Upper lobe of right lung (tissue), 1 donor: ENCODE measurements at regions not wholly inside any gene's neighbourhood (a gene's known extent, or its start where the extent isn't known, plus 50 kb on each side); places are given as distances from the start of the nearest gene placed in this dataset.

Source experiments
- ATAC-seq: fragments of 200-7000 bp; cut with Tn5 transposase; one replicate; pipeline ENCODE4 v1.9.1; 2020; ENCODE audit warnings: mild to moderate bottlenecking, moderate library complexity
- DNase-seq: peaks from one replicate; pipeline ENCODE4 v3.0.0-alpha.2; 2020
- H3K27ac ChIP-seq: fragments of 200-600 bp; one replicate; pipeline ENCODE4 v1.8.0; 2022
- H3K27me3 ChIP-seq: fragments of 200-600 bp; one replicate; pipeline ENCODE4 v1.8.0; 2022; ENCODE audit warnings: mild to moderate bottlenecking
- H3K36me3 ChIP-seq: fragments of 200-600 bp; one replicate; pipeline ENCODE4 v1.8.0; 2022
- H3K4me1 ChIP-seq: fragments of 200-600 bp; one replicate; pipeline ENCODE4 v1.8.0; 2022
- H3K4me3 ChIP-seq: fragments of 200-600 bp; one replicate; pipeline ENCODE4 v1.8.0; 2022; ENCODE audit warnings: mild to moderate bottlenecking
- H3K9me3 ChIP-seq: fragments of 200-600 bp; one replicate; pipeline ENCODE4 v1.8.0; 2022
- intact Hi-C: fragments of 100-400 bp; cut with DNase I; formaldehyde crosslinking; loops from one replicate; pipeline ENCODE4 v1.11.0; 2022
- TF ChIP-seq, protein P1 (sequence below): fragments of 200-600 bp; IDR thresholded peaks from one replicate; pipeline ENCODE4 v1.8.0; 2022; ENCODE audit warnings: antibody characterized with exemption
- donor health status: DM: no; HTN: yes; CAD: no; lungs with severe emphysema.

DNA sequence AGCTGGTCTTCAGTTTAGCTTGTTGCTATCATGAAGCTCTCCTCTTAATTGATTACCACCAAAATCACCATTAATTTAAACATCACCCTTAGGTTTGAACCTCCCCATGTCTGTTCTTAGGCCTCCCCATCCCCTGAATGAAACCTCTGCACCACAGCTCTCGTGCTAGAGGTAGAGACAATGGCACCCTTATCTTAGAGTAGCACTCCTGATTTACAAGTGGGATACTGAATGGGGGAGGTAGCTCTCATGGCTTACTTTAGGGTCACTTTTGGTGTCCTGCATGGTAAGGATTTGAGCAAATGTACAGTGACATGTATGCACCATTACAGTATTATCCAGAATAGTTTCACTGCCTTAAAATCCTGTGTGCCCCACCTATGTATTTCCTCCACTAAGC is 115.6 kb upstream of the ADTRP start:
- ATAC-seq: no peak
- TF ChIP-seq, protein P1, sequence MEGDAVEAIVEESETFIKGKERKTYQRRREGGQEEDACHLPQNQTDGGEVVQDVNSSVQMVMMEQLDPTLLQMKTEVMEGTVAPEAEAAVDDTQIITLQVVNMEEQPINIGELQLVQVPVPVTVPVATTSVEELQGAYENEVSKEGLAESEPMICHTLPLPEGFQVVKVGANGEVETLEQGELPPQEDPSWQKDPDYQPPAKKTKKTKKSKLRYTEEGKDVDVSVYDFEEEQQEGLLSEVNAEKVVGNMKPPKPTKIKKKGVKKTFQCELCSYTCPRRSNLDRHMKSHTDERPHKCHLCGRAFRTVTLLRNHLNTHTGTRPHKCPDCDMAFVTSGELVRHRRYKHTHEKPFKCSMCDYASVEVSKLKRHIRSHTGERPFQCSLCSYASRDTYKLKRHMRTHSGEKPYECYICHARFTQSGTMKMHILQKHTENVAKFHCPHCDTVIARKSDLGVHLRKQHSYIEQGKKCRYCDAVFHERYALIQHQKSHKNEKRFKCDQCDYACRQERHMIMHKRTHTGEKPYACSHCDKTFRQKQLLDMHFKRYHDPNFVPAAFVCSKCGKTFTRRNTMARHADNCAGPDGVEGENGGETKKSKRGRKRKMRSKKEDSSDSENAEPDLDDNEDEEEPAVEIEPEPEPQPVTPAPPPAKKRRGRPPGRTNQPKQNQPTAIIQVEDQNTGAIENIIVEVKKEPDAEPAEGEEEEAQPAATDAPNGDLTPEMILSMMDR: no peak
- H3K4me3 ChIP-seq: no peak overlapping the region
- H3K36me3 ChIP-seq: no peaks in the 10 kb centered on the region
- H3K27me3 ChIP-seq: no peaks in the 10 kb centered on the region
- no peak overlapping the region for H3K27ac ChIP-seq
- no peaks in the 10 kb centered on the region for H3K4me1 ChIP-seq
- no peak for DNase-seq
- intact Hi-C loops: no loop called here
- no peaks in the 10 kb centered on the region for H3K9me3 ChIP-seq

- Histone ChIP-seq H3K36me3 (no peaks in the 10 kb centered on the region), H3K27ac (no peak overlapping the region), H3K27me3 (no peaks in the 10 kb centered on the region), H3K4me1 (no peaks in the 10 kb centered on the region), H3K4me3 (no peak overlapping the region), H3K9me3 (no peaks in the 10 kb centered on the region)
- intact Hi-C loops: no loop called here
- ATAC-seq (no peak), DNase-seq (no peak)
- TF ChIP-seq, protein P1: no peak
Measured at GRCh38 chr6:11891547-11891946, 112.9 kb upstream of the ADTRP start.

DNA sequence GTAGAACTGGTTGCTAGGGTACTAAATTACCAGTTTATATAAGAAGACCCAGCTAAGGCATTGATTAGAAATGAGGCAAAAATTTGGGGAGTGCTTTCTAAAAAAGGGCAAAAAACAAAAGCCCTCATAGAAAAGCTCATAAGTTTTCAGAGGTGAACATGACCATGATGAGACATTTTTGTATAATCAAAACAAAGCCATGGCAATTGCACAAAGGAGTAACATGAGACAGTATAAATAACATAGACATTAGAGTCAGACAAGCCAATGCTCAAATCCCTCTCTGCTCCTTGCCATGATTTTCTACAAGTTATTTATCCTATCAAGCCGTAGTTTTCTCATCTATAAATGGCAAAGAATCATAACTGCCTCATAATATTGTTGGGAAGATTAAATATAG is 112.2 kb upstream of the ADTRP start:
- ATAC-seq: no peak
- TF ChIP-seq, protein P1: no peak
- intact Hi-C loops: no loop called here
- Histone ChIP-seq H3K4me1 (no peaks in the 10 kb centered on the region), H3K36me3 (no peaks in the 10 kb centered on the region), H3K27ac (no peak overlapping the region), H3K9me3 (no peaks in the 10 kb centered on the region), H3K4me3 (no peak overlapping the region), H3K27me3 (no peaks in the 10 kb centered on the region)
- no peak for DNase-seq

DNA sequence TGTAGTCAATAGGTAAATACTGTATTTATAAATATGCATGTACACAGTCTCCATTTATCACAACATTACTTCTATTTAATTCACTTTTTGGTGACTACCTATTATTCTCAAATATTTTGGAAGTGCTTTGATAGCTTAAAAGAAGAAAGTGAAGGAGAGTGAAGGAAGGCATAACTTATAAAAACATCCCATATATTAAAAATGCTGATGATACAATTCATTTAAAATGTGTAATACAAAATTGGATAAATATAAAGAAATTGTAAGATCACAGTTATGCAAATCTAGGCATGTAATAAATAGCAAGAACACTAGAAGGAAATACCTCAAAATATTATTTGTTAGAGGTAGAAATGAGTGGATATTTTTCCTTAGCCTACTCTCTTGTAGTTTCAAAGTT is 111.6 kb upstream of the ADTRP start:
- ATAC-seq (no peak), DNase-seq (no peak)
- intact Hi-C loops: no loop called here
- no peaks in the 10 kb centered on the region for H3K27me3 ChIP-seq
- no peaks in the 10 kb centered on the region for H3K9me3 ChIP-seq
- TF ChIP-seq, protein P1: no peak
- no peak overlapping the region for H3K27ac ChIP-seq
- no peak overlapping the region for H3K4me3 ChIP-seq
- no peaks in the 10 kb centered on the region for H3K36me3 ChIP-seq
- H3K4me1 ChIP-seq: no peaks in the 10 kb centered on the region

GRCh38 chr6:11889572-11889971 is 111.0 kb upstream of the ADTRP start:
- no peaks in the 10 kb centered on the region for H3K27me3 ChIP-seq
- DNase-seq (no peak), ATAC-seq (no peak)
- intact Hi-C loops: no loop called here
- no peaks in the 10 kb centered on the region for H3K36me3 ChIP-seq
- no peaks in the 10 kb centered on the region for H3K4me1 ChIP-seq
- H3K27ac ChIP-seq: no peak overlapping the region
- H3K9me3 ChIP-seq: no peaks in the 10 kb centered on the region
- H3K4me3 ChIP-seq: no peak overlapping the region
- TF ChIP-seq, protein P1: no peak

DNA sequence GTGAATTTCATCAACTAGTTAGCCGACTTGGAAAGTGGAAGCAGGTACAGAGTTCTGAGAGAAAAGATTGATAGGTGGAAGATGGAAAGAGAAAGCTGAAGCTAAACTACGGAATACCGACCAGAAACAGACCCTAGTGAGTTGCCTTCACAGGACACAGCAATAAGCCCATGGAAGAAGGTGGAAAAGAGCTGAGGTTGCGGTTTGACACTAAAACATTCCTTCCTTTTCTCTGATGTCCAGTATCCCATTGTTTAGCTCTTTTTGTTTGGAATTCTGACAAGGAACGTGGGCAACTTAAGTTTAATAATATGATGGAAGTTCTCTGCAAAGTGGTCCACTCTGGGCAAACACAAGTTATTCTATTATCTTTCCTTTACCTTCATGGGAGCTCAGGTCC is 110.1 kb upstream of the ADTRP start:
- no peak overlapping the region for H3K27ac ChIP-seq
- H3K4me1 ChIP-seq: no peaks in the 10 kb centered on the region
- TF ChIP-seq, protein P1: no peak
- H3K36me3 ChIP-seq: no peaks in the 10 kb centered on the region
- intact Hi-C loops: no loop called here
- DNase-seq: no peak
- H3K9me3 ChIP-seq: no peaks in the 10 kb centered on the region
- H3K27me3 ChIP-seq: no peaks in the 10 kb centered on the region
- no peak for ATAC-seq
- no peak overlapping the region for H3K4me3 ChIP-seq
